ENCODE measurements at regions not wholly inside any gene's neighbourhood (a gene's known extent, or its start where the extent isn't known, plus 50 kb on each side); places are given as distances from the start of the nearest gene placed in this dataset.

DNA sequence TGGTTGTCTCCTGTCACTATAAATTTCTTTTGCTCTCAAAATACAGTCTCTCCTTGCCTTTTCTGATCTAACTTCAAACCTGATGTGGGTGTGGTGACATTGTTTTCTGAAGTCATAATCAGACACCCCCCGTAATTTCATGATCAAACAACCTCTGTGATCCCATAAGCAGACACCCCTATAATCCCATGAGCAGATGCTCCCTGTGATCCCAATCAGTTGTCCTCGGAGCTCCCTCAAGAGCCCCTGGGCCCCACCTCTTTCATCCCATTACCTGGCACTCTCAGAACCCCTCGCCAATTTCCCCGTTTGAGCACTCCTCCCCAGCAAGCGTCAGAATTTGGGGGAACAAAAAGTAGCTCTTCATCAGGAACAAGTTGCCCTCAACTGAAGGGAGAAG, 246.3 kb upstream of the FZD8 start:
- no peak overlapping the region for H3K23ac ChIP-seq (ENCODE audit: insufficient read length)
- H2BK20ac ChIP-seq (ENCODE audit: low read length) = no peak overlapping the region
- H3K4ac ChIP-seq (replicated peaks; ENCODE audit: insufficient read length, low read depth, low read length) = no peak overlapping the region
- H3K4me1 ChIP-seq (replicated peaks in 1 of 4; ENCODE audit: control insufficient read depth in 3 of 4, insufficient read depth in 4 of 4, low read length in 3 of 4) = no peaks in the 10 kb centered on the region
- H3K9ac ChIP-seq (replicated peaks in 1 of 4; ENCODE audit: extremely low read depth in 1 of 4, low read depth in 3 of 4, low read length in 3 of 4) = no peak overlapping the region
- DNase-seq (ENCODE audit: low read depth in 1 of 2, low spot score in 2 of 2) = no peak
- no peak overlapping the region for H2BK15ac ChIP-seq (ENCODE audit: low read length)
- no peak overlapping the region for H4K91ac ChIP-seq (replicated peaks; ENCODE audit: insufficient read length, low read length)
- H4K8ac ChIP-seq (ENCODE audit: extremely low read depth, insufficient read depth, low read length) = no peak overlapping the region
- TF ChIP-seq POLR2A (IDR thresholded peaks at IDR 0.05; ENCODE audit: control extremely low read depth in 1 of 2, low read depth in 2 of 2, low read length in 2 of 2) (no peak), KDM1A (IDR thresholded peaks at IDR 0.05; ENCODE audit: borderline replicate concordance, low read length) (no peak), BRCA1 (IDR thresholded peaks at IDR 0.05; ENCODE audit: low read depth, low read length) (no peak), SP4 (IDR thresholded peaks at IDR 0.05; ENCODE audit: low read length) (no peak), TAF1 (IDR thresholded peaks at IDR 0.05; ENCODE audit: low read depth, low read length) (no peak), SIRT6 (IDR thresholded peaks at IDR 0.05; ENCODE audit: low read length) (no peak), ZNF274 (IDR thresholded peaks at IDR 0.05; ENCODE audit: borderline replicate concordance, extremely low read depth, low read length) (no peak), CHD1 (IDR thresholded peaks at IDR 0.05; ENCODE audit: low read depth, low read length) (no peak), POLR2AphosphoS5 (IDR thresholded peaks at IDR 0.05; ENCODE audit: low read depth, low read length) (no peak)
- FAIRE-seq = no peak
- no peaks in the 10 kb centered on the region for H3K27me3 ChIP-seq (replicated peaks in 1 of 4; ENCODE audit: control insufficient read depth in 3 of 4, extremely low read depth in 1 of 4, insufficient read depth in 3 of 4, low read length in 3 of 4)
- H2AFZ ChIP-seq (ENCODE audit: low read length) = no peak overlapping the region
- no peak overlapping the region for H4K5ac ChIP-seq (ENCODE audit: insufficient read length, low read depth, low read length)
- 96% methylated on average over 5 of the region's 5 CpGs; no CpG with 5 or more reads in 1 of the 2 experiments for WGBS, 2 experiments (ENCODE audit: extremely low coverage in 1 of 2, insufficient coverage in 1 of 2, insufficient read length in 1 of 2, insufficient replicate concordance in 2 of 2, low coverage in 1 of 2, low lambda C conversion rate in 2 of 2, missing lambda C conversion rate in 1 of 2)
- no peak overlapping the region for H3K56ac ChIP-seq (replicated peaks; ENCODE audit: insufficient read length, low read depth, low read length)
- no peak overlapping the region for H3K14ac ChIP-seq (ENCODE audit: insufficient read length)
- no peak overlapping the region for H2BK5ac ChIP-seq (ENCODE audit: low read depth, low read length)
- no peak overlapping the region for H2BK120ac ChIP-seq (replicated peaks; ENCODE audit: low read depth, low read length)
- H3K36me3 ChIP-seq (ENCODE audit: control insufficient read depth in 2 of 4, insufficient read depth in 4 of 4, low read length in 3 of 4) = no peaks in the 10 kb centered on the region
- no peak overlapping the region for H3K4me2 ChIP-seq (ENCODE audit: insufficient read depth in 1 of 2, low read depth in 2 of 2, low read length in 2 of 2)
- H4K20me1 ChIP-seq (replicated peaks in 1 of 2; ENCODE audit: control insufficient read depth in 1 of 2, insufficient read depth in 2 of 2, low read length in 2 of 2) = no peaks in the 10 kb centered on the region
- H3K79me1 ChIP-seq (ENCODE audit: low read depth, low read length) = no peaks in the 10 kb centered on the region
- H3K4me3 ChIP-seq (ENCODE audit: extremely low read depth in 1 of 4, insufficient read depth in 2 of 4, low read depth in 3 of 4, low read length in 4 of 4) = no peak overlapping the region
- no peak overlapping the region for H2AK5ac ChIP-seq (ENCODE audit: low read depth, low read length)
- no peaks in the 10 kb centered on the region for H3K9me3 ChIP-seq (ENCODE audit: insufficient read depth in 2 of 2, low read depth in 1 of 2, low read length in 1 of 2)
- ChIA-PET POLR2A (ENCODE audit: partially characterized antibody) (no interaction called here), CTCF (ENCODE audit: partially characterized antibody) (interaction anchor here (0.6 to 1.8 kb wide), 4 partner anchors 14 to 253 kb away, joined by 3 to 7 read pairs (median 3); no protein-coding TSS in a partner anchor)
- no peak overlapping the region for H3K18ac ChIP-seq (ENCODE audit: extremely low read depth, low read length)
- no peak overlapping the region for H2BK12ac ChIP-seq (ENCODE audit: low read depth, low read length)
- H3K79me2 ChIP-seq (ENCODE audit: control insufficient read depth in 1 of 2, insufficient read depth in 2 of 2, low read length in 2 of 2) = no peaks in the 10 kb centered on the region
- no peak overlapping the region for H3K27ac ChIP-seq (ENCODE audit: low read depth, low read length)
- H3K23me2 ChIP-seq (ENCODE audit: low read depth, low read length) = no peaks in the 10 kb centered on the region
